K562 (cell line): ENCODE measurements at regions not wholly inside any gene's neighbourhood (a gene's known extent, or its start where the extent isn't known, plus 50 kb on each side); places are given as distances from the start of the nearest gene placed in this dataset.

Source experiments
- CTBP1 ChIP-seq: fragments of 450-650 bp; IDR thresholded peaks from 2 replicates; pipeline ENCODE4 v1.6.1; 2016; ENCODE audit warnings: borderline replicate concordance
- E2F3 ChIP-seq: fragments of 250-450 bp; sonication (Bioruptor Pico); IDR thresholded peaks from 2 replicates; pipeline ENCODE4 v1.4.0; 2020; ENCODE audit warnings: mild to moderate bottlenecking
- ESRRB ChIP-seq: fragments of 250-450 bp; sonication (Bioruptor Pico); IDR thresholded peaks from 2 replicates; pipeline ENCODE4 v1.5.0; 2020; ENCODE audit warnings: mild to moderate bottlenecking, moderate library complexity, borderline replicate concordance
- GTF2A2 ChIP-seq: IDR thresholded peaks from 2 replicates; pipeline ENCODE4 v1.6.1; 2016; ENCODE audit warnings: mild to moderate bottlenecking, missing genetic modification characterization, missing compliant biosample characterization
- ILF3 ChIP-seq: fragments of 450-650 bp; IDR thresholded peaks from 2 replicates; pipeline ENCODE4 v1.6.1; 2018; ENCODE audit warnings: antibody characterized with exemption, mild to moderate bottlenecking, moderate library complexity, borderline replicate concordance
- MIER1 ChIP-seq: fragments of 450-650 bp; IDR thresholded peaks from 2 replicates; pipeline ENCODE4 v1.6.1; 2016; ENCODE audit warnings: antibody characterized with exemption, mild to moderate bottlenecking, low read depth
- RAD21 ChIP-seq, 2 experiments: fragments of 250-450 bp in 1 of 2; fragments of 450-650 bp in 1 of 2; sonication (Bioruptor Pico) in 1 of 2; formaldehyde crosslinking in 1 of 2; IDR thresholded peaks in 1 of 2; conservative IDR thresholded peaks in 1 of 2; 2 replicates each; pipeline versions ENCODE4 v1.4.0 to v1.8.0; 2020 to 2022; ENCODE audit warnings: mild to moderate bottlenecking in 2 of 2, moderate library complexity in 1 of 2
- RBM22 ChIP-seq: fragments of 200-400 bp; formaldehyde crosslinking; IDR thresholded peaks from 2 replicates; pipeline ENCODE4 v1.6.1; 2018; ENCODE audit warnings: low read length, low read depth; ENCODE audit not compliant: poor library complexity, severe bottlenecking
- SP2 ChIP-seq: IDR thresholded peaks from 2 replicates; pipeline ENCODE4 v1.6.1; 2011; ENCODE audit warnings: mild to moderate bottlenecking, low read depth, low read length, moderate library complexity; ENCODE audit not compliant: poor library complexity, severe bottlenecking; ENCODE audit errors: extremely low read depth
- SRSF7 ChIP-seq: fragments of 200-400 bp; formaldehyde crosslinking; optimal IDR thresholded peaks from 2 replicates; pipeline ENCODE3; 2017; ENCODE audit warnings: mild to moderate bottlenecking, low read depth, low read length
- TAF1 ChIP-seq: IDR thresholded peaks from 2 replicates; pipeline ENCODE4 v1.6.1; 2011; ENCODE audit warnings: mild to moderate bottlenecking, low read length, moderate library complexity; ENCODE audit not compliant: insufficient read depth, control insufficient read depth, severe bottlenecking; ENCODE audit errors: extremely low read depth
- ZBTB7A ChIP-seq: IDR thresholded peaks from 2 replicates; pipeline ENCODE4 v1.6.1; 2011; ENCODE audit warnings: low read depth, mild to moderate bottlenecking, low read length, moderate library complexity, borderline replicate concordance; ENCODE audit not compliant: control insufficient read depth
- ZC3H8 ChIP-seq: fragments of 450-650 bp; IDR thresholded peaks from 2 replicates; pipeline ENCODE4 v1.6.1; 2017
- ZNF253 ChIP-seq: fragments of 250-450 bp; sonication (Bioruptor Pico); conservative IDR thresholded peaks from 2 replicates; pipeline ENCODE4 v1.6.1; 2021; ENCODE audit warnings: mild to moderate bottlenecking
- ZNF76 ChIP-seq: fragments of 250-450 bp; sonication (Bioruptor Pico); IDR thresholded peaks from 2 replicates; pipeline ENCODE4 v1.4.0; 2020; ENCODE audit warnings: mild to moderate bottlenecking, moderate library complexity, borderline replicate concordance
- ZNF830 ChIP-seq: fragments of 250-450 bp; sonication (Bioruptor Pico); IDR thresholded peaks from 2 replicates; pipeline ENCODE4 v1.5.0; 2021; ENCODE audit warnings: mild to moderate bottlenecking
- TF ChIP-seq, protein P1 (sequence below): fragments of 250-450 bp; sonication (Bioruptor Pico); IDR thresholded peaks from 2 replicates; pipeline ENCODE4 v1.8.0; 2022; ENCODE audit warnings: moderate library complexity, mild to moderate bottlenecking, inconsistent platforms
- TF ChIP-seq, protein P2 (sequence below): fragments of 450-650 bp; IDR thresholded peaks from 2 replicates; pipeline ENCODE4 v1.6.1; 2016; ENCODE audit warnings: mild to moderate bottlenecking
- TF ChIP-seq, protein P3 (sequence below): fragments of 450-650 bp; IDR thresholded peaks from one replicate; pipeline ENCODE4 v1.6.1; 2018; ENCODE audit warnings: mild to moderate bottlenecking, moderate library complexity; ENCODE audit not compliant: partially characterized antibody
- TF ChIP-seq, protein P4 (sequence below): sonication (generic); formaldehyde crosslinking; IDR thresholded peaks from 2 replicates; pipeline ENCODE4 v1.8.1; 2022; ENCODE audit warnings: missing genetic modification reagents
- TF ChIP-seq, protein P5 (sequence below): fragments of 150-350 bp; conservative IDR thresholded peaks from 2 replicates; pipeline ENCODE4 v1.6.1; 2014; ENCODE audit warnings: low read length

DNA sequence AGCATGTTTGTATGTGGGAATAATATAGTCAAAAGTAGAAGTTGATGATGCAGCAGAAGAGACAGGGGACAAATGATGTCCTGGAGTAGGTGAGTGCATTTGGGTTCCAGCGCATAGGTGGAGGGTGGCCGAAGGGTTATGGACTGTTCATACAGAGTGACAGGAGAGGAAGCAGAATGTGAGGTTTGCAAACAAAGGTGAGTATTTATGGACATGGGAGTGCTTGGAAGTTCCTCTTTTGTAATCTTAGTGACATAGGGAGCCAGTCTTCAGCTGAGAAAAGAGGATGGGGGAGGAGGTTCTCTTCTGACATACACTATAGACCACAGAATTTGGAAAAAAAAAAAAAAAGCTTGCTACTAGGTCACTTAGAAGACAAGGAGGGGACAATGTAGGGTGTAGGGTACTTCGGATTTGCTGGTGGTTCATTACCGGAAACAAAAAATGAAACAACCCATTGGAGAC is 331.6 kb downstream of the DLEU7 start (continued):
- TF ChIP-seq, protein P1, sequence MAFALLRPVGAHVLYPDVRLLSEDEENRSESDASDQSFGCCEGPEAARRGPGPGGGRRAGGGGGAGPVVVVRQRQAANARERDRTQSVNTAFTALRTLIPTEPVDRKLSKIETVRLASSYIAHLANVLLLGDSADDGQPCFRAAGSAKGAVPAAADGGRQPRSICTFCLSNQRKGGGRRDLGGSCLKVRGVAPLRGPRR (CRISPR knock-in tag) = no peak
- TF ChIP-seq SRSF7 (no peak), ZNF76 (CRISPR knock-in tag) (no peak), CTBP1 (peak; percentile 48; the same call in 1 of the 2 replicates), ILF3 (no peak), ZNF830 (no peak), ZNF253 (CRISPR knock-in tag) (no peak), MIER1 (no peak), GTF2A2 (tag) (no peak), E2F3 (CRISPR knock-in tag) (no peak), ZC3H8 (no peak), RBM22 (no peak), SP2 (no peak), ZBTB7A (no peak), TAF1 (no peak), RAD21 (CRISPR knock-in tag; conservative IDR thresholded peaks at IDR 0.05 in 1 of 2, IDR thresholded peaks at IDR 0.05 in 1 of 2) (no peak), ESRRB (CRISPR knock-in tag) (no peak)
- TF ChIP-seq, protein P2, sequence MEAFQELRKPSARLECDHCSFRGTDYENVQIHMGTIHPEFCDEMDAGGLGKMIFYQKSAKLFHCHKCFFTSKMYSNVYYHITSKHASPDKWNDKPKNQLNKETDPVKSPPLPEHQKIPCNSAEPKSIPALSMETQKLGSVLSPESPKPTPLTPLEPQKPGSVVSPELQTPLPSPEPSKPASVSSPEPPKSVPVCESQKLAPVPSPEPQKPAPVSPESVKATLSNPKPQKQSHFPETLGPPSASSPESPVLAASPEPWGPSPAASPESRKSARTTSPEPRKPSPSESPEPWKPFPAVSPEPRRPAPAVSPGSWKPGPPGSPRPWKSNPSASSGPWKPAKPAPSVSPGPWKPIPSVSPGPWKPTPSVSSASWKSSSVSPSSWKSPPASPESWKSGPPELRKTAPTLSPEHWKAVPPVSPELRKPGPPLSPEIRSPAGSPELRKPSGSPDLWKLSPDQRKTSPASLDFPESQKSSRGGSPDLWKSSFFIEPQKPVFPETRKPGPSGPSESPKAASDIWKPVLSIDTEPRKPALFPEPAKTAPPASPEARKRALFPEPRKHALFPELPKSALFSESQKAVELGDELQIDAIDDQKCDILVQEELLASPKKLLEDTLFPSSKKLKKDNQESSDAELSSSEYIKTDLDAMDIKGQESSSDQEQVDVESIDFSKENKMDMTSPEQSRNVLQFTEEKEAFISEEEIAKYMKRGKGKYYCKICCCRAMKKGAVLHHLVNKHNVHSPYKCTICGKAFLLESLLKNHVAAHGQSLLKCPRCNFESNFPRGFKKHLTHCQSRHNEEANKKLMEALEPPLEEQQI = no peak
- TF ChIP-seq, protein P3, sequence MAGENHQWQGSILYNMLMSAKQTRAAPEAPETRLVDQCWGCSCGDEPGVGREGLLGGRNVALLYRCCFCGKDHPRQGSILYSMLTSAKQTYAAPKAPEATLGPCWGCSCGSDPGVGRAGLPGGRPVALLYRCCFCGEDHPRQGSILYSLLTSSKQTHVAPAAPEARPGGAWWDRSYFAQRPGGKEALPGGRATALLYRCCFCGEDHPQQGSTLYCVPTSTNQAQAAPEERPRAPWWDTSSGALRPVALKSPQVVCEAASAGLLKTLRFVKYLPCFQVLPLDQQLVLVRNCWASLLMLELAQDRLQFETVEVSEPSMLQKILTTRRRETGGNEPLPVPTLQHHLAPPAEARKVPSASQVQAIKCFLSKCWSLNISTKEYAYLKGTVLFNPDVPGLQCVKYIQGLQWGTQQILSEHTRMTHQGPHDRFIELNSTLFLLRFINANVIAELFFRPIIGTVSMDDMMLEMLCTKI = no peak
- TF ChIP-seq, protein P4, sequence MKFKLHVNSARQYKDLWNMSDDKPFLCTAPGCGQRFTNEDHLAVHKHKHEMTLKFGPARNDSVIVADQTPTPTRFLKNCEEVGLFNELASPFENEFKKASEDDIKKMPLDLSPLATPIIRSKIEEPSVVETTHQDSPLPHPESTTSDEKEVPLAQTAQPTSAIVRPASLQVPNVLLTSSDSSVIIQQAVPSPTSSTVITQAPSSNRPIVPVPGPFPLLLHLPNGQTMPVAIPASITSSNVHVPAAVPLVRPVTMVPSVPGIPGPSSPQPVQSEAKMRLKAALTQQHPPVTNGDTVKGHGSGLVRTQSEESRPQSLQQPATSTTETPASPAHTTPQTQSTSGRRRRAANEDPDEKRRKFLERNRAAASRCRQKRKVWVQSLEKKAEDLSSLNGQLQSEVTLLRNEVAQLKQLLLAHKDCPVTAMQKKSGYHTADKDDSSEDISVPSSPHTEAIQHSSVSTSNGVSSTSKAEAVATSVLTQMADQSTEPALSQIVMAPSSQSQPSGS = no peak
- TF ChIP-seq, protein P5, sequence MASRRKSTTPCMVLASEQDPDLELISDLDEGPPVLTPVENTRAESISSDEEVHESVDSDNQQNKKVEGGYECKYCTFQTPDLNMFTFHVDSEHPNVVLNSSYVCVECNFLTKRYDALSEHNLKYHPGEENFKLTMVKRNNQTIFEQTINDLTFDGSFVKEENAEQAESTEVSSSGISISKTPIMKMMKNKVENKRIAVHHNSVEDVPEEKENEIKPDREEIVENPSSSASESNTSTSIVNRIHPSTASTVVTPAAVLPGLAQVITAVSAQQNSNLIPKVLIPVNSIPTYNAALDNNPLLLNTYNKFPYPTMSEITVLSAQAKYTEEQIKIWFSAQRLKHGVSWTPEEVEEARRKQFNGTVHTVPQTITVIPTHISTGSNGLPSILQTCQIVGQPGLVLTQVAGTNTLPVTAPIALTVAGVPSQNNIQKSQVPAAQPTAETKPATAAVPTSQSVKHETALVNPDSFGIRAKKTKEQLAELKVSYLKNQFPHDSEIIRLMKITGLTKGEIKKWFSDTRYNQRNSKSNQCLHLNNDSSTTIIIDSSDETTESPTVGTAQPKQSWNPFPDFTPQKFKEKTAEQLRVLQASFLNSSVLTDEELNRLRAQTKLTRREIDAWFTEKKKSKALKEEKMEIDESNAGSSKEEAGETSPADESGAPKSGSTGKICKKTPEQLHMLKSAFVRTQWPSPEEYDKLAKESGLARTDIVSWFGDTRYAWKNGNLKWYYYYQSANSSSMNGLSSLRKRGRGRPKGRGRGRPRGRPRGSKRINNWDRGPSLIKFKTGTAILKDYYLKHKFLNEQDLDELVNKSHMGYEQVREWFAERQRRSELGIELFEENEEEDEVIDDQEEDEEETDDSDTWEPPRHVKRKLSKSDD = no peak
